ENCODE measurements at regions not wholly inside any gene's neighbourhood (a gene's known extent, or its start where the extent isn't known, plus 50 kb on each side); places are given as distances from the start of the nearest gene placed in this dataset.
A peak's percentile ranks its signal among the peaks of the same experiment; 100 is the strongest.

GRCh38 chr3:72220946-72221345, 436.0 kb upstream of the PROK2 start:
- ATAC-seq (no peak), DNase-seq (no peak)
- intact Hi-C loops (cut with DNase I): no loop called here

- intact Hi-C loops (cut with DNase I): no loop called here
- ATAC-seq: no peak
- DNase-seq: no peak
Measured at GRCh38 chr3:72219752-72220151, 434.8 kb upstream of the PROK2 start.

- ATAC-seq: no peak
- intact Hi-C loops (cut with DNase I): no loop called here
- no peak for DNase-seq
Measured at GRCh38 chr3:72217570-72217969, 432.6 kb upstream of the PROK2 start.

GRCh38 chr3:72214066-72214951, 429.4 kb upstream of the PROK2 start:
- intact Hi-C loops (cut with DNase I): no loop called here
- DNase-seq (no peak), ATAC-seq (peak; percentile 30 to 53)

GRCh38 chr3:72213296-72214065, 428.5 kb upstream of the PROK2 start:
- no peak for DNase-seq
- ATAC-seq: no peak
- intact Hi-C loops (cut with DNase I): no loop called here

GRCh38 chr3:72212396-72212795, 427.4 kb upstream of the PROK2 start:
- no peak for DNase-seq
- intact Hi-C loops (cut with DNase I): no loop called here
- ATAC-seq: no peak

- DNase-seq (no peak), ATAC-seq (no peak)
- intact Hi-C loops (cut with DNase I): no loop called here
Measured at GRCh38 chr3:72210261-72210660, 425.3 kb upstream of the PROK2 start.

GRCh38 chr3:72205297-72205826, 420.4 kb upstream of the PROK2 start:
- intact Hi-C loops (cut with DNase I): no loop called here
- DNase-seq (no peak), ATAC-seq (no peak)

GRCh38 chr3:72204452-72204851, 419.5 kb upstream of the PROK2 start:
- intact Hi-C loops (cut with DNase I): no loop called here
- ATAC-seq: no peak

GRCh38 chr3:72203613-72204349, 418.8 kb upstream of the PROK2 start:
- intact Hi-C loops (cut with DNase I): no loop called here
- ATAC-seq: no peak
- no peak for DNase-seq

More at GRCh38 chr3:72204452-72204851, 419.5 kb upstream of the PROK2 start:
- no peak for DNase-seq

GRCh38 chr3:72203105-72203504, 418.2 kb upstream of the PROK2 start:
- intact Hi-C loops (cut with DNase I): no loop called here
- DNase-seq (no peak), ATAC-seq (no peak)

GRCh38 chr3:72200332-72200731, 415.4 kb upstream of the PROK2 start:
- intact Hi-C loops (cut with DNase I): no loop called here
- DNase-seq (no peak), ATAC-seq (no peak)

- no peak for ATAC-seq
- intact Hi-C loops (cut with DNase I): no loop called here
- no peak for DNase-seq
Measured at GRCh38 chr3:72199530-72199929, 414.6 kb upstream of the PROK2 start.

- ATAC-seq: no peak
- no peak for DNase-seq
- intact Hi-C loops (cut with DNase I): no loop called here
Measured at GRCh38 chr3:72196377-72196929, 411.5 kb upstream of the PROK2 start.

- ATAC-seq: no peak
Measured at GRCh38 chr3:72195895-72196294, 410.9 kb upstream of the PROK2 start.

GRCh38 chr3:72194458-72194857, 409.5 kb upstream of the PROK2 start:
- DNase-seq: no peak
- ATAC-seq: no peak

More at GRCh38 chr3:72195895-72196294, 410.9 kb upstream of the PROK2 start:
- intact Hi-C loops (cut with DNase I): no loop called here
- DNase-seq: no peak

GRCh38 chr3:72193771-72194430, 409.0 kb upstream of the PROK2 start:
- intact Hi-C loops (cut with DNase I): no loop called here
- ATAC-seq (no peak), DNase-seq (no peak)

More at GRCh38 chr3:72194458-72194857, 409.5 kb upstream of the PROK2 start:
- intact Hi-C loops (cut with DNase I): no loop called here

GRCh38 chr3:72192572-72192971, 407.6 kb upstream of the PROK2 start:
- no peak for ATAC-seq
- no peak for DNase-seq
- intact Hi-C loops (cut with DNase I): no loop called here

Measured in left cardiac atrium (tissue), 4 donors.